PC-3 (cell line): ENCODE measurements at regions not wholly inside any gene's neighbourhood (a gene's known extent, or its start where the extent isn't known, plus 50 kb on each side); places are given as distances from the start of the nearest gene placed in this dataset.

Experiments used
- ATAC-seq: fragments of 200-7000 bp; cut with Tn5 transposase; 2 replicates; pipeline ENCODE4 v1.9.1; 2020; ENCODE audit warnings: mild to moderate bottlenecking, moderate library complexity
- BruUV-seq: library from RNA; stranded (reverse); fragments of 400-500 nt; replicated peaks from 2 replicates; lab custom pipeline; 2021; lab: Mats Ljungman, UMichigan
- CTCF ChIA-PET: fragments of 300-600 bp; sonication (Branson Sonifier 250); formaldehyde crosslinking; loops from one replicate; lab custom pipeline; 2022; ENCODE audit warnings: antibody characterized with exemption; lab: Charles Lee
- POLR2A ChIA-PET: fragments of 300-600 bp; sonication (Branson Sonifier 250); formaldehyde crosslinking; loops from one replicate; lab custom pipeline; 2022; ENCODE audit warnings: antibody characterized with exemption; ENCODE audit not compliant: unreplicated experiment; lab: Charles Lee
- DNase-seq: peaks from one replicate; pipeline ENCODE4 v3.0.0-alpha.2; 2015
- H2AFZ ChIP-seq: fragments of 300-600 bp; sonication (generic); 2 replicates; pipeline ENCODE4 v1.6.0; 2016; ENCODE audit warnings: antibody characterized with exemption, low read length
- H3F3A ChIP-seq: fragments of 300-600 bp; sonication (generic); one replicate; pipeline ENCODE4 v1.6.0; 2017; ENCODE audit warnings: antibody characterized with exemption, low read length, control low read depth, mild to moderate bottlenecking; ENCODE audit not compliant: unreplicated experiment
- H3K27ac ChIP-seq: fragments of 300-600 bp; sonication (generic); 2 replicates; pipeline ENCODE4 v1.5.1; 2016; ENCODE audit warnings: mild to moderate bottlenecking, low read length
- H3K27me3 ChIP-seq: fragments of 300-600 bp; sonication (generic); 2 replicates; pipeline ENCODE4 v1.6.1; 2016; ENCODE audit warnings: low read length, mixed read lengths
- H3K36me3 ChIP-seq: fragments of 300-600 bp; sonication (generic); 2 replicates; pipeline ENCODE4 v1.6.1; 2016; ENCODE audit warnings: low read depth, mixed run types, low read length, mixed read lengths
- H3K4me1 ChIP-seq: fragments of 300-600 bp; sonication (generic); 2 replicates; pipeline ENCODE4 v1.5.1; 2016; ENCODE audit warnings: low read length; ENCODE audit not compliant: insufficient read depth
- H3K4me2 ChIP-seq: fragments of 300-600 bp; sonication (generic); 2 replicates; pipeline ENCODE4 v1.6.0; 2016; ENCODE audit warnings: low read length
- H3K4me3 ChIP-seq: fragments of 300-600 bp; sonication (generic); 2 replicates; pipeline ENCODE4 v1.5.1; 2016; ENCODE audit warnings: mild to moderate bottlenecking, low read length, mixed read lengths
- H3K79me2 ChIP-seq: fragments of 300-600 bp; sonication (generic); 2 replicates; pipeline ENCODE4 v1.6.1; 2017; ENCODE audit warnings: low read length, mixed read lengths
- H3K9ac ChIP-seq: fragments of 300-600 bp; sonication (generic); 2 replicates; pipeline ENCODE4 v1.6.0; 2016; ENCODE audit warnings: mild to moderate bottlenecking, low read length
- H3K9me2 ChIP-seq: fragments of 300-600 bp; sonication (generic); replicated peaks from 2 replicates; pipeline ENCODE4 v1.6.1; 2016; ENCODE audit warnings: mixed run types, low read length, mixed read lengths
- H3K9me3 ChIP-seq: fragments of 300-600 bp; sonication (generic); 2 replicates; pipeline ENCODE4 v1.6.1; 2016; ENCODE audit warnings: low read length, mixed read lengths
- H4K20me1 ChIP-seq: fragments of 300-600 bp; sonication (generic); 2 replicates; pipeline ENCODE4 v1.6.1; 2016; ENCODE audit warnings: low read length, mixed read lengths
- EZH2 ChIP-seq: fragments of 300-600 bp; sonication (generic); IDR thresholded peaks from one replicate; pipeline ENCODE4 v1.6.1; 2017; ENCODE audit warnings: antibody characterized with exemption, mild to moderate bottlenecking, low read length; ENCODE audit not compliant: unreplicated experiment
- EZH2phosphoT487 ChIP-seq: fragments of 300-600 bp; sonication (generic); IDR thresholded peaks from 2 replicates; pipeline ENCODE4 v1.6.1; 2018; ENCODE audit warnings: mild to moderate bottlenecking, antibody characterized with exemption, low read length, borderline replicate concordance
- intact Hi-C: fragments of 100-400 bp; cut with micrococcal nuclease; formaldehyde crosslinking; loops from 2 replicates; pipeline ENCODE4 v1.9.0; 2023
- TF ChIP-seq, protein P1 (sequence below): fragments of 300-600 bp; sonication (generic); conservative IDR thresholded peaks from 2 replicates; pipeline ENCODE4 v1.5.1; 2017; ENCODE audit warnings: antibody characterized with exemption, low read depth, mild to moderate bottlenecking, low read length

GRCh38 chr13:63201493-63201892 lies 1785.8 kb upstream of the PCDH20 start:
- H3K4me2 ChIP-seq = no peak overlapping the region
- TF ChIP-seq EZH2phosphoT487 = no peak
- TF ChIP-seq, protein P1, sequence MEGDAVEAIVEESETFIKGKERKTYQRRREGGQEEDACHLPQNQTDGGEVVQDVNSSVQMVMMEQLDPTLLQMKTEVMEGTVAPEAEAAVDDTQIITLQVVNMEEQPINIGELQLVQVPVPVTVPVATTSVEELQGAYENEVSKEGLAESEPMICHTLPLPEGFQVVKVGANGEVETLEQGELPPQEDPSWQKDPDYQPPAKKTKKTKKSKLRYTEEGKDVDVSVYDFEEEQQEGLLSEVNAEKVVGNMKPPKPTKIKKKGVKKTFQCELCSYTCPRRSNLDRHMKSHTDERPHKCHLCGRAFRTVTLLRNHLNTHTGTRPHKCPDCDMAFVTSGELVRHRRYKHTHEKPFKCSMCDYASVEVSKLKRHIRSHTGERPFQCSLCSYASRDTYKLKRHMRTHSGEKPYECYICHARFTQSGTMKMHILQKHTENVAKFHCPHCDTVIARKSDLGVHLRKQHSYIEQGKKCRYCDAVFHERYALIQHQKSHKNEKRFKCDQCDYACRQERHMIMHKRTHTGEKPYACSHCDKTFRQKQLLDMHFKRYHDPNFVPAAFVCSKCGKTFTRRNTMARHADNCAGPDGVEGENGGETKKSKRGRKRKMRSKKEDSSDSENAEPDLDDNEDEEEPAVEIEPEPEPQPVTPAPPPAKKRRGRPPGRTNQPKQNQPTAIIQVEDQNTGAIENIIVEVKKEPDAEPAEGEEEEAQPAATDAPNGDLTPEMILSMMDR = no peak
- TF ChIP-seq EZH2 = no peak
- POLR2A ChIA-PET = no interaction called here
- H3K79me2 ChIP-seq = no peaks in the 10 kb centered on the region
- H3K36me3 ChIP-seq = no peaks in the 10 kb centered on the region
- BruUV-seq = no TSS peak
- no peak overlapping the region for H3K27ac ChIP-seq
- H2AFZ ChIP-seq = no peak overlapping the region
- H3K9ac ChIP-seq = no peak overlapping the region
- no peaks in the 10 kb centered on the region for H3F3A ChIP-seq
- DNase-seq (no peak), ATAC-seq (no peak)
- no peaks in the 10 kb centered on the region for H3K27me3 ChIP-seq
- H3K4me1 ChIP-seq = no peaks in the 10 kb centered on the region
- H3K4me3 ChIP-seq = no peak overlapping the region
- intact Hi-C loops = no loop called here
- H3K9me2 ChIP-seq = no peaks in the 10 kb centered on the region
- no peaks in the 10 kb centered on the region for H4K20me1 ChIP-seq
- CTCF ChIA-PET = no interaction called here
- H3K9me3 ChIP-seq = no peaks in the 10 kb centered on the region

DNA sequence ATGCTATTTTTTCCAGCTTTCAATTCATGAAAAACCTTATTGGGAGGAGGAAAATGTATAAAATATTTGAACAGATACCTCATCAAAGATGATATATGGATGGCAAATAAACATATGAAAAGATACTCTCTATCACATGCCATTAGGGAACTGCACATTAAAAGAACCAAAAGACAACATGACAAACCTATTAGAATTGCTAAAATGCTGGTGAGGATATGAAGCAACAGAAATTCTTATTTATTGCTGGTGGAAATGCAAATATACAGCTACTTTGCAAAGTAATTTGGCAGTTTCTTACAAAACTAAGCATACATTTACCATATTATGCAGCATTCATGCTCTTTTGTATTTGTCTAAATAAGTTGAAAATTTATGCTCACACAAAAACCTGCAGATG lies 1783.9 kb upstream of the PCDH20 start:
- H3K4me2 ChIP-seq = no peak overlapping the region
- POLR2A ChIA-PET = no interaction called here
- no peaks in the 10 kb centered on the region for H3K27me3 ChIP-seq
- CTCF ChIA-PET = no interaction called here
- H2AFZ ChIP-seq = no peak overlapping the region
- no peaks in the 10 kb centered on the region for H4K20me1 ChIP-seq
- H3K9me3 ChIP-seq = no peaks in the 10 kb centered on the region
- no peaks in the 10 kb centered on the region for H3K4me1 ChIP-seq
- DNase-seq = no peak
- BruUV-seq = no TSS peak
- H3K27ac ChIP-seq = no peak overlapping the region
- H3K36me3 ChIP-seq = no peaks in the 10 kb centered on the region
- intact Hi-C loops = no loop called here
- TF ChIP-seq EZH2 = no peak
- no peaks in the 10 kb centered on the region for H3K9me2 ChIP-seq
- H3F3A ChIP-seq = no peaks in the 10 kb centered on the region
- no peak overlapping the region for H3K9ac ChIP-seq
- no peak for ATAC-seq
- no peak overlapping the region for H3K4me3 ChIP-seq
- H3K79me2 ChIP-seq = no peaks in the 10 kb centered on the region

DNA sequence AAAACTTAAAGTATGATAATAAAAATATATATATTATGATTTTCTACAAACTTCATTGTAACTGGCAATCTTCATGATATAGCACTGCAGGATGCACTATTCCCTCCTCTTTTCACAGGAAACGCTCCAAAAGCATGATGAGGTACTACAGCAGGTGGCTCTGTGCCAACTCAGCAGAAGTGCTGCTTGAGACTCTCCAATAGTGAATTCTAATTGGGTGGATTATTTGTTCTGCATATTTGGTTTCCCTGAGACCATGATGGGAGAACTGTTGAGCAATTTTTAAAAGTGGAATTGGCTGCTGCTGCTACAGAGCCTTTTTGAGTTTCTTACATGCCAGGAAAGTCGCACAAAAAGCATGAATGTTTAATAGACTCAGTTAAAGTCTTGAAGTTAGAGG lies 1782.4 kb upstream of the PCDH20 start:
- CTCF ChIA-PET = no interaction called here
- Histone ChIP-seq H3K36me3 (no peaks in the 10 kb centered on the region), H3F3A (no peaks in the 10 kb centered on the region), H3K79me2 (no peaks in the 10 kb centered on the region), H4K20me1 (no peaks in the 10 kb centered on the region), H3K27ac (no peak overlapping the region), H3K9me2 (no peaks in the 10 kb centered on the region), H2AFZ (no peak overlapping the region), H3K4me1 (no peaks in the 10 kb centered on the region), H3K9me3 (no peaks in the 10 kb centered on the region), H3K9ac (no peak overlapping the region), H3K27me3 (no peaks in the 10 kb centered on the region), H3K4me2 (no peak overlapping the region), H3K4me3 (no peak overlapping the region)
- POLR2A ChIA-PET = no interaction called here
- no peak for DNase-seq
- TF ChIP-seq, protein P1 = no peak
- TF ChIP-seq EZH2phosphoT487 (no peak), EZH2 (no peak)
- intact Hi-C loops = no loop called here
- no peak for ATAC-seq
- no TSS peak for BruUV-seq
